H1 (cell line): ENCODE measurements at regions not wholly inside any gene's neighbourhood (a gene's known extent, or its start where the extent isn't known, plus 50 kb on each side); places are given as distances from the start of the nearest gene placed in this dataset.

Experiments used
- CTCF ChIA-PET: fragments of 300-600 bp; sonication (Branson Sonifier 250); formaldehyde crosslinking; loops from one replicate; lab custom pipeline; 2021; ENCODE audit not compliant: partially characterized antibody; lab: Charles Lee
- POLR2A ChIA-PET: fragments of 300-600 bp; sonication (Branson Sonifier 250); formaldehyde crosslinking; loops from one replicate; lab custom pipeline; 2021; ENCODE audit warnings: inconsistent platforms; ENCODE audit not compliant: partially characterized antibody; lab: Charles Lee
- DNase-seq, 2 experiments: peaks; one replicate each; pipeline versions ENCODE4 v3.0.0 to v3.0.0-alpha.2; 2010 to 2022; ENCODE audit warnings: low spot score in 2 of 2, low read depth in 1 of 2, mixed read lengths in 1 of 2
- FAIRE-seq: peaks from 2 replicates; lab custom pipeline; 2011; peaks lifted over from hg19 to GRCh38; lab: Jason Lieb, UNC
- H2AFZ ChIP-seq: 2 replicates; pipeline ENCODE4 v1.8.1; 2012; ENCODE audit warnings: low read length, inconsistent platforms
- H2AK5ac ChIP-seq: 2 replicates; pipeline ENCODE4 v1.6.1; 2013; ENCODE audit warnings: low read depth, low read length
- H2BK120ac ChIP-seq: replicated peaks from 2 replicates; pipeline ENCODE3; 2013; ENCODE audit warnings: low read depth, low read length, inconsistent platforms
- H2BK12ac ChIP-seq: 2 replicates; pipeline ENCODE4 v1.6.1; 2013; ENCODE audit warnings: low read depth, low read length
- H2BK15ac ChIP-seq: 2 replicates; pipeline ENCODE4 v1.6.1; 2013; ENCODE audit warnings: low read length
- H2BK20ac ChIP-seq: 2 replicates; pipeline ENCODE4 v1.6.1; 2013; ENCODE audit warnings: low read length
- H2BK5ac ChIP-seq: 2 replicates; pipeline ENCODE4 v1.6.1; 2013; ENCODE audit warnings: low read depth, low read length
- H3K14ac ChIP-seq: 2 replicates; pipeline ENCODE4 v1.6.1; 2013; ENCODE audit warnings: inconsistent platforms; ENCODE audit not compliant: insufficient read length
- H3K18ac ChIP-seq: 2 replicates; pipeline ENCODE4 v1.6.1; 2013; ENCODE audit warnings: low read length; ENCODE audit errors: extremely low read depth
- H3K23ac ChIP-seq: 2 replicates; pipeline ENCODE4 v1.6.1; 2013; ENCODE audit warnings: inconsistent platforms; ENCODE audit not compliant: insufficient read length
- H3K23me2 ChIP-seq: 2 replicates; pipeline ENCODE4 v1.6.1; 2013; ENCODE audit warnings: low read depth, low read length
- H3K27ac ChIP-seq: 2 replicates; pipeline ENCODE4 v1.6.1; 2011; ENCODE audit warnings: low read depth, low read length, inconsistent platforms
- H3K27me3 ChIP-seq, 4 experiments: replicated peaks in 1 of 4; 1 replicate in 1 of 4; 2 replicates in 3 of 4; pipeline versions ENCODE4 v1.6.1 to v1.8.1; 2011 to 2013; ENCODE audit warnings: low read length in 3 of 4, mild to moderate bottlenecking in 3 of 4, inconsistent platforms in 2 of 4, mixed read lengths in 2 of 4, moderate library complexity in 1 of 4; ENCODE audit not compliant: control insufficient read depth in 3 of 4, insufficient read depth in 3 of 4; ENCODE audit errors: extremely low read depth in 1 of 4
- H3K36me3 ChIP-seq, 4 experiments: 2 replicates each; pipeline versions ENCODE4 v1.6.1 to v1.8.1; 2011 to 2013; ENCODE audit warnings: mild to moderate bottlenecking in 4 of 4, low read length in 3 of 4, moderate library complexity in 2 of 4, control low read depth in 1 of 4, inconsistent platforms in 1 of 4; ENCODE audit not compliant: insufficient read depth in 4 of 4, control insufficient read depth in 2 of 4
- H3K4ac ChIP-seq: replicated peaks from 2 replicates; pipeline ENCODE3; 2013; ENCODE audit warnings: low read length, low read depth, mixed read lengths, inconsistent platforms; ENCODE audit not compliant: insufficient read length
- H3K4me1 ChIP-seq, 4 experiments: replicated peaks in 1 of 4; 1 replicate in 1 of 4; 2 replicates in 3 of 4; pipeline versions ENCODE4 v1.6.1 to v1.8.1; 2011 to 2013; ENCODE audit warnings: low read length in 3 of 4, inconsistent platforms in 2 of 4, mixed read lengths in 1 of 4; ENCODE audit not compliant: insufficient read depth in 4 of 4, control insufficient read depth in 3 of 4
- H3K4me2 ChIP-seq, 2 experiments: 2 replicates each; pipeline versions ENCODE4 v1.6.1 to v1.8.1; 2011 to 2013; ENCODE audit warnings: low read depth in 2 of 2, low read length in 2 of 2, control low read depth in 1 of 2, inconsistent platforms in 1 of 2, mild to moderate bottlenecking in 1 of 2; ENCODE audit not compliant: insufficient read depth in 1 of 2
- H3K4me3 ChIP-seq, 4 experiments: fragments of 200-600, 300-600 bp in 1 of 4; sonication (generic), shearing (Covaris generic), sonication (Bioruptor Twin) in 1 of 4; 2 replicates each; pipeline versions ENCODE4 v1.5.1 to v1.8.1; 2011 to 2016; ENCODE audit warnings: low read length in 4 of 4, low read depth in 3 of 4, control low read depth in 2 of 4, inconsistent platforms in 2 of 4, mild to moderate bottlenecking in 2 of 4, mixed read lengths in 1 of 4, moderate library complexity in 1 of 4; ENCODE audit not compliant: insufficient read depth in 2 of 4; ENCODE audit errors: extremely low read depth in 1 of 4
- H3K56ac ChIP-seq: replicated peaks from 2 replicates; pipeline ENCODE3; 2013; ENCODE audit warnings: low read depth, mild to moderate bottlenecking, mixed read lengths, low read length, inconsistent platforms; ENCODE audit not compliant: insufficient read length
- H3K79me1 ChIP-seq: 2 replicates; pipeline ENCODE4 v1.6.1; 2013; ENCODE audit warnings: low read depth, low read length, control low read depth
- H3K79me2 ChIP-seq, 2 experiments: 2 replicates each; pipeline versions ENCODE4 v1.6.1 to v1.8.1; 2012 to 2013; ENCODE audit warnings: low read length in 2 of 2, mild to moderate bottlenecking in 2 of 2, inconsistent platforms in 1 of 2; ENCODE audit not compliant: insufficient read depth in 2 of 2, control insufficient read depth in 1 of 2
- H3K9ac ChIP-seq, 4 experiments: replicated peaks in 1 of 4; 1 replicate in 1 of 4; 2 replicates in 3 of 4; pipeline versions ENCODE4 v1.6.1 to v1.8.1; 2011 to 2013; ENCODE audit warnings: low read depth in 3 of 4, low read length in 3 of 4, control low read depth in 2 of 4, mild to moderate bottlenecking in 2 of 4, moderate library complexity in 2 of 4, inconsistent platforms in 1 of 4; ENCODE audit errors: extremely low read depth in 1 of 4
- H3K9me3 ChIP-seq, 2 experiments: 2 replicates each; pipeline versions ENCODE4 v1.6.1 to v1.8.1; 2012 to 2013; ENCODE audit warnings: mild to moderate bottlenecking in 2 of 2, moderate library complexity in 2 of 2, control low read depth in 1 of 2, inconsistent platforms in 1 of 2, low read depth in 1 of 2, low read length in 1 of 2, mixed read lengths in 1 of 2; ENCODE audit not compliant: insufficient read depth in 2 of 2
- H4K20me1 ChIP-seq, 2 experiments: replicated peaks in 1 of 2; 2 replicates each; pipeline versions ENCODE3 to v1.8.1; 2011 to 2013; ENCODE audit warnings: inconsistent platforms in 2 of 2, low read length in 2 of 2, mild to moderate bottlenecking in 1 of 2; ENCODE audit not compliant: insufficient read depth in 2 of 2, control insufficient read depth in 1 of 2
- H4K5ac ChIP-seq: 2 replicates; pipeline ENCODE4 v1.6.1; 2013; ENCODE audit warnings: low read length, low read depth, mixed read lengths, inconsistent platforms; ENCODE audit not compliant: insufficient read length
- H4K8ac ChIP-seq: 2 replicates; pipeline ENCODE4 v1.8.0; 2013; ENCODE audit warnings: mild to moderate bottlenecking, moderate library complexity, low read length, inconsistent platforms; ENCODE audit not compliant: insufficient read depth; ENCODE audit errors: extremely low read depth
- H4K91ac ChIP-seq: replicated peaks from 2 replicates; pipeline ENCODE3; 2013; ENCODE audit warnings: low read length, mixed read lengths, inconsistent platforms; ENCODE audit not compliant: insufficient read length
- GABPA ChIP-seq: IDR thresholded peaks from 2 replicates; pipeline ENCODE4 v1.6.1; 2011; ENCODE audit warnings: mild to moderate bottlenecking, low read length, moderate library complexity, borderline replicate concordance; ENCODE audit not compliant: insufficient read depth
- GTF2F1 ChIP-seq: IDR thresholded peaks from 2 replicates; pipeline ENCODE4 v1.6.1; 2012; ENCODE audit warnings: low read depth, low read length, improper control_type of control experiment, borderline replicate concordance
- HDAC6 ChIP-seq: IDR thresholded peaks from one replicate; pipeline ENCODE4 v1.7.1; 2012; ENCODE audit warnings: low read depth, mild to moderate bottlenecking, inconsistent platforms, low read length, moderate library complexity
- KDM1A ChIP-seq: fragments of 200-600, 300-600 bp; sonication (generic); IDR thresholded peaks from 2 replicates; pipeline ENCODE4 v1.7.1; 2016; ENCODE audit warnings: mild to moderate bottlenecking, low read length, borderline replicate concordance
- KDM4A ChIP-seq: IDR thresholded peaks from one replicate; pipeline ENCODE4 v1.7.1; 2012; ENCODE audit warnings: low read depth, mild to moderate bottlenecking, moderate library complexity, low read length, inconsistent platforms; ENCODE audit not compliant: severe bottlenecking
- KDM5A ChIP-seq: fragments of 200-600 bp; IDR thresholded peaks from 2 replicates; pipeline ENCODE4 v1.7.1; 2012; ENCODE audit warnings: mild to moderate bottlenecking, low read length, inconsistent platforms, mixed read lengths
- MAFK ChIP-seq: IDR thresholded peaks from 2 replicates; pipeline ENCODE4 v1.6.1; 2012; ENCODE audit warnings: low read depth, mild to moderate bottlenecking, improper control_type of control experiment, low read length
- NANOG ChIP-seq: IDR thresholded peaks from 2 replicates; pipeline ENCODE4 v1.6.1; 2011; ENCODE audit warnings: low read length, low read depth, mild to moderate bottlenecking, inconsistent platforms; ENCODE audit not compliant: insufficient read depth, poor library complexity, severe bottlenecking
- RNF2 ChIP-seq: fragments of 200-900, 300-1000 bp; sonication (generic); IDR thresholded peaks from 2 replicates; pipeline ENCODE4 v1.7.1; 2016; ENCODE audit warnings: borderline replicate concordance, low read depth, mild to moderate bottlenecking, antibody characterized with exemption, low read length; ENCODE audit not compliant: poor library complexity, severe bottlenecking; ENCODE audit errors: missing control alignments
- RXRA ChIP-seq: IDR thresholded peaks from 2 replicates; pipeline ENCODE4 v1.6.1; 2011; ENCODE audit warnings: low read depth, mild to moderate bottlenecking, low read length, moderate library complexity; ENCODE audit not compliant: insufficient read depth
- SP4 ChIP-seq: IDR thresholded peaks from 2 replicates; pipeline ENCODE4 v1.6.1; 2012; ENCODE audit warnings: low read length, inconsistent platforms
- SRF ChIP-seq: IDR thresholded peaks from 2 replicates; pipeline ENCODE4 v1.6.1; 2011; ENCODE audit warnings: mild to moderate bottlenecking, low read depth, low read length, moderate library complexity
- WGBS, 2 experiments: shearing (Covaris generic) in 1 of 2; methylation state at CpG; one replicate each; pipeline versions ENCODE4 v1.1.6 to v1.1.7; 2013 to 2015; ENCODE audit warnings: low lambda C conversion rate in 2 of 2, mixed read lengths in 2 of 2, inconsistent platforms in 1 of 2, low coverage in 1 of 2, missing lambda C conversion rate in 1 of 2; ENCODE audit not compliant: insufficient replicate concordance in 2 of 2, insufficient coverage in 1 of 2, insufficient read length in 1 of 2; ENCODE audit errors: extremely low coverage in 1 of 2, missing lambda C conversion rate in 1 of 2; 5-methylcytosine and 5-hydroxymethylcytosine counted together
- TF ChIP-seq, protein P1 (sequence below): IDR thresholded peaks from 2 replicates; pipeline ENCODE4 v1.6.1; 2012; ENCODE audit warnings: inconsistent platforms

DNA sequence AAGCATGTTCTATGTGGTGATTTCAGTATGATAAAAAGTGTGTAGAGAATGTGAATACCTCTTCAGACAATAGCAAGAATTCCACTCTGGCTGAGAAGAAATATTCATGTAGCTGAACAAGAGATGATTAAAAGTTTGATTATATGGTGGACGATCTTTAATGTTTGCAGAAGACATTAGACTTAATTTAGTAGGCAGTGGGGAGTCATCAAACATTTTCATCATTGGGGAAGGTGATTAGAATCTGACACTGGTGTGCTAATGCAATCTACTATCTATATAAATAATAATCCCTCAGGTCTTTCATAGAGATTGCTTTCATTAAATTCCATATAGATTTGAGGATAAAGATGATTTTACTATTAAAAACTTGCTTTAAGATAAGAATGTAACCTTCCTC is 761.0 kb downstream of the SOCS6 start:
- CTCF ChIA-PET = no interaction called here
- Histone ChIP-seq H4K91ac (no peak overlapping the region), H2AFZ (no peak overlapping the region), H4K20me1 (no peaks in the 10 kb centered on the region), H3K56ac (no peak overlapping the region), H3K18ac (no peak overlapping the region), H3K14ac (no peak overlapping the region), H3K4me2 (no peak overlapping the region), H3K36me3 (no peaks in the 10 kb centered on the region), H3K23me2 (no peaks in the 10 kb centered on the region), H3K27me3 (no peaks in the 10 kb centered on the region), H2BK5ac (no peak overlapping the region), H3K4ac (no peak overlapping the region), H3K9me3 (peaks cover 61 to 64% of the 10 kb centered on the region in 2 experiments), H3K27ac (no peak overlapping the region), H2BK20ac (no peak overlapping the region), H4K8ac (no peak overlapping the region), H3K9ac (no peak overlapping the region), H2BK15ac (no peak overlapping the region), H3K79me2 (no peaks in the 10 kb centered on the region), H4K5ac (no peak overlapping the region), H2AK5ac (no peak overlapping the region), H2BK12ac (no peak overlapping the region), H2BK120ac (no peak overlapping the region), H3K4me3 (no peak overlapping the region), H3K4me1 (no peaks in the 10 kb centered on the region), H3K79me1 (no peaks in the 10 kb centered on the region), H3K23ac (no peak overlapping the region)
- WGBS, 2 experiments = 82% methylated on average over 1 of the region's 1 CpG; no CpG with 5 or more reads in 1 of the 2 experiments
- POLR2A ChIA-PET = no interaction called here
- FAIRE-seq (no peak), DNase-seq (no peak)
- no peak for TF ChIP-seq KDM5A
- TF ChIP-seq NANOG = no peak
- TF ChIP-seq GABPA = no peak
- TF ChIP-seq SP4 = no peak
- no peak for TF ChIP-seq KDM4A
- no peak for TF ChIP-seq MAFK
- no peak for TF ChIP-seq SRF
- no peak for TF ChIP-seq KDM1A
- TF ChIP-seq RNF2 = no peak
- TF ChIP-seq RXRA = no peak
- no peak for TF ChIP-seq GTF2F1
- no peak for TF ChIP-seq HDAC6
- TF ChIP-seq, protein P1, sequence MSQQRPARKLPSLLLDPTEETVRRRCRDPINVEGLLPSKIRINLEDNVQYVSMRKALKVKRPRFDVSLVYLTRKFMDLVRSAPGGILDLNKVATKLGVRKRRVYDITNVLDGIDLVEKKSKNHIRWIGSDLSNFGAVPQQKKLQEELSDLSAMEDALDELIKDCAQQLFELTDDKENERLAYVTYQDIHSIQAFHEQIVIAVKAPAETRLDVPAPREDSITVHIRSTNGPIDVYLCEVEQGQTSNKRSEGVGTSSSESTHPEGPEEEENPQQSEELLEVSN = no peak
